ENCODE measurements at regions not wholly inside any gene's neighbourhood (a gene's known extent, or its start where the extent isn't known, plus 50 kb on each side); places are given as distances from the start of the nearest gene placed in this dataset.

GRCh38 chr4:175378372-175378771 is 433.7 kb downstream of the GPM6A start:
- no peak for FAIRE-seq

GRCh38 chr4:175380841-175381240 is 431.2 kb downstream of the GPM6A start:
- no peak for FAIRE-seq

- no peak for FAIRE-seq
Observed at GRCh38 chr4:175385797-175386196, 426.3 kb downstream of the GPM6A start.

GRCh38 chr4:175386776-175387507 is 425.1 kb downstream of the GPM6A start:
- no peak for FAIRE-seq

- no peak for FAIRE-seq
Observed at GRCh38 chr4:175394208-175394607, 417.9 kb downstream of the GPM6A start.

GRCh38 chr4:175405961-175406360 is 406.1 kb downstream of the GPM6A start:
- FAIRE-seq: no peak

- FAIRE-seq: no peak
Observed at GRCh38 chr4:175407926-175408325, 404.1 kb downstream of the GPM6A start.

- FAIRE-seq: peak; percentile 8
Observed at GRCh38 chr4:175411251-175411650, 400.8 kb downstream of the GPM6A start.

GRCh38 chr4:175412161-175412560 is 399.9 kb downstream of the GPM6A start:
- FAIRE-seq: no peak

GRCh38 chr4:175412746-175413145 is 399.3 kb downstream of the GPM6A start:
- no peak for FAIRE-seq

GRCh38 chr4:175413561-175413960 is 398.5 kb downstream of the GPM6A start:
- no peak for FAIRE-seq

- no peak for FAIRE-seq
Observed at GRCh38 chr4:175414602-175415001, 397.5 kb downstream of the GPM6A start.

GRCh38 chr4:175418516-175418915 is 393.5 kb downstream of the GPM6A start:
- FAIRE-seq: no peak

- FAIRE-seq: peak; percentile 57
Observed at GRCh38 chr4:175419236-175419718, 392.8 kb downstream of the GPM6A start.

GRCh38 chr4:175421506-175421905 is 390.6 kb downstream of the GPM6A start:
- no peak for FAIRE-seq

GRCh38 chr4:175422331-175422730 is 389.7 kb downstream of the GPM6A start:
- FAIRE-seq: no peak

GRCh38 chr4:175424111-175424510 is 388.0 kb downstream of the GPM6A start:
- FAIRE-seq: no peak

GRCh38 chr4:175427751-175428150 is 384.3 kb downstream of the GPM6A start:
- no peak for FAIRE-seq

- no peak for FAIRE-seq
Observed at GRCh38 chr4:175431694-175432093, 380.4 kb downstream of the GPM6A start.

GRCh38 chr4:175435381-175435783 is 376.7 kb downstream of the GPM6A start:
- FAIRE-seq: no peak

GRCh38 chr4:175436196-175436595 is 375.9 kb downstream of the GPM6A start:
- FAIRE-seq: no peak

- no peak for FAIRE-seq
Observed at GRCh38 chr4:175440786-175441185, 371.3 kb downstream of the GPM6A start.

- FAIRE-seq: no peak
Observed at GRCh38 chr4:175441256-175441655, 370.8 kb downstream of the GPM6A start.

GRCh38 chr4:175443547-175443946 is 368.5 kb downstream of the GPM6A start:
- FAIRE-seq: no peak

GRCh38 chr4:175444512-175444911 is 367.6 kb downstream of the GPM6A start:
- FAIRE-seq: no peak
